ENCODE measurements at regions not wholly inside any gene's neighbourhood (a gene's known extent, or its start where the extent isn't known, plus 50 kb on each side); places are given as distances from the start of the nearest gene placed in this dataset.

DNA sequence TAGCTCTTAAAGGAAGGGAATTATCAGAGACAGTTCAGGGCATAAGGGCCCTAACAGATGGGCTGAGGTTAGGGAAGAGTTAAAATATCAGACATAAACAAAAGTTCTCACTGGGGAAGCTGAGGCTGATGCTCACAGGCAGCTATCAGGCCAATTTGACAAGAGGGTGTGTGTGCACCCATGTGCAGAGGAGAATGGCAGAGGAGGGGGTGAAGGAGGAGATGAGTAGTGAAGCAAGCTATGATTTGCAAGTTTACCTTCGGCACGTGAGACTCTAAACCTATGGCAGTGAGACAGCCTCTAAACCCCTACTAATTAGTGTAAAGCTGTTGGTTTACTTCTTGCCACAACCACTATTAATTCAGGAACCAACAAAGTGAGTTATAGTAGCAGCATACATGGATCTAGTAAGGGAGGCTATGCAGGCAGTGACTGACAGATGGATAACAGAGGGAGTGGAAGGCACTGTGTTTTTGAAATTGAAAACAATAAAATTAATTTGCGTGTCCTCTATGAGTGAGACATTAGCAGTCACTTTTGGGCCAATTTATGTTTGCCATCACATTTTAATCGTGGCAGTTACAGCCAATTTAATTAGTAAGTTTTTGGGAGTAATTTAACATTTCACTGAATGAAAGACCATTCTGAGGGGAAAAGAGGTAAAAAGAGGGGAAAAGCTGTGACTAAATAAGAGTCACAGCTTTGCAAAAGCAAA is 99.6 kb upstream of the HTR2A start:
- TF ChIP-seq RAD21 (conservative IDR thresholded peaks at IDR 0.05), result no peak
- TF ChIP-seq EZH2 (IDR thresholded peaks at IDR 0.05; ENCODE audit: borderline replicate concordance, insufficient read depth, low read length, poor library complexity, severe bottlenecking), result no peak
- TF ChIP-seq, protein P1, sequence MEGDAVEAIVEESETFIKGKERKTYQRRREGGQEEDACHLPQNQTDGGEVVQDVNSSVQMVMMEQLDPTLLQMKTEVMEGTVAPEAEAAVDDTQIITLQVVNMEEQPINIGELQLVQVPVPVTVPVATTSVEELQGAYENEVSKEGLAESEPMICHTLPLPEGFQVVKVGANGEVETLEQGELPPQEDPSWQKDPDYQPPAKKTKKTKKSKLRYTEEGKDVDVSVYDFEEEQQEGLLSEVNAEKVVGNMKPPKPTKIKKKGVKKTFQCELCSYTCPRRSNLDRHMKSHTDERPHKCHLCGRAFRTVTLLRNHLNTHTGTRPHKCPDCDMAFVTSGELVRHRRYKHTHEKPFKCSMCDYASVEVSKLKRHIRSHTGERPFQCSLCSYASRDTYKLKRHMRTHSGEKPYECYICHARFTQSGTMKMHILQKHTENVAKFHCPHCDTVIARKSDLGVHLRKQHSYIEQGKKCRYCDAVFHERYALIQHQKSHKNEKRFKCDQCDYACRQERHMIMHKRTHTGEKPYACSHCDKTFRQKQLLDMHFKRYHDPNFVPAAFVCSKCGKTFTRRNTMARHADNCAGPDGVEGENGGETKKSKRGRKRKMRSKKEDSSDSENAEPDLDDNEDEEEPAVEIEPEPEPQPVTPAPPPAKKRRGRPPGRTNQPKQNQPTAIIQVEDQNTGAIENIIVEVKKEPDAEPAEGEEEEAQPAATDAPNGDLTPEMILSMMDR (IDR thresholded peaks at IDR 0.05; ENCODE audit: poor library complexity, severe bottlenecking), result no peak
- TF ChIP-seq POLR2AphosphoS5 (IDR thresholded peaks at IDR 0.05), result no peak
- TF ChIP-seq EP300 (conservative IDR thresholded peaks at IDR 0.05; ENCODE audit: poor library complexity, severe bottlenecking), result no peak
- TF ChIP-seq, protein P2, sequence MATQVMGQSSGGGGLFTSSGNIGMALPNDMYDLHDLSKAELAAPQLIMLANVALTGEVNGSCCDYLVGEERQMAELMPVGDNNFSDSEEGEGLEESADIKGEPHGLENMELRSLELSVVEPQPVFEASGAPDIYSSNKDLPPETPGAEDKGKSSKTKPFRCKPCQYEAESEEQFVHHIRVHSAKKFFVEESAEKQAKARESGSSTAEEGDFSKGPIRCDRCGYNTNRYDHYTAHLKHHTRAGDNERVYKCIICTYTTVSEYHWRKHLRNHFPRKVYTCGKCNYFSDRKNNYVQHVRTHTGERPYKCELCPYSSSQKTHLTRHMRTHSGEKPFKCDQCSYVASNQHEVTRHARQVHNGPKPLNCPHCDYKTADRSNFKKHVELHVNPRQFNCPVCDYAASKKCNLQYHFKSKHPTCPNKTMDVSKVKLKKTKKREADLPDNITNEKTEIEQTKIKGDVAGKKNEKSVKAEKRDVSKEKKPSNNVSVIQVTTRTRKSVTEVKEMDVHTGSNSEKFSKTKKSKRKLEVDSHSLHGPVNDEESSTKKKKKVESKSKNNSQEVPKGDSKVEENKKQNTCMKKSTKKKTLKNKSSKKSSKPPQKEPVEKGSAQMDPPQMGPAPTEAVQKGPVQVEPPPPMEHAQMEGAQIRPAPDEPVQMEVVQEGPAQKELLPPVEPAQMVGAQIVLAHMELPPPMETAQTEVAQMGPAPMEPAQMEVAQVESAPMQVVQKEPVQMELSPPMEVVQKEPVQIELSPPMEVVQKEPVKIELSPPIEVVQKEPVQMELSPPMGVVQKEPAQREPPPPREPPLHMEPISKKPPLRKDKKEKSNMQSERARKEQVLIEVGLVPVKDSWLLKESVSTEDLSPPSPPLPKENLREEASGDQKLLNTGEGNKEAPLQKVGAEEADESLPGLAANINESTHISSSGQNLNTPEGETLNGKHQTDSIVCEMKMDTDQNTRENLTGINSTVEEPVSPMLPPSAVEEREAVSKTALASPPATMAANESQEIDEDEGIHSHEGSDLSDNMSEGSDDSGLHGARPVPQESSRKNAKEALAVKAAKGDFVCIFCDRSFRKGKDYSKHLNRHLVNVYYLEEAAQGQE (IDR thresholded peaks at IDR 0.05; ENCODE audit: borderline replicate concordance), result no peak
- TF ChIP-seq TAF1 (IDR thresholded peaks at IDR 0.05; ENCODE audit: low read depth), result no peak
- TF ChIP-seq MXI1 (conservative IDR thresholded peaks at IDR 0.05; ENCODE audit: poor library complexity, severe bottlenecking), result no peak
- no peak for TF ChIP-seq SMC3 (conservative IDR thresholded peaks at IDR 0.05; ENCODE audit: poor library complexity)

Measured in neural cell (in vitro differentiated cells).